Mesothelial cell of epicardium (in vitro differentiated cells): ENCODE measurements at regions not wholly inside any gene's neighbourhood (a gene's known extent, or its start where the extent isn't known, plus 50 kb on each side); places are given as distances from the start of the nearest gene placed in this dataset.

Experiments
- DNase-seq, 2 experiments: peaks; one replicate each; pipeline ENCODE4 v3.0.0; 2021; ENCODE audit warnings: low spot score in 2 of 2; ENCODE audit not compliant: unreplicated experiment in 2 of 2
- H3K27ac Mint-ChIP-seq: 2 replicates; pipeline ENCODE4 v1.8.0; 2021; ENCODE audit warnings: mixed read lengths
- H3K27me3 Mint-ChIP-seq: 2 replicates; pipeline ENCODE4 v1.8.0; 2021; ENCODE audit warnings: low read depth, mixed read lengths
- H3K36me3 Mint-ChIP-seq: 2 replicates; pipeline ENCODE4 v1.8.0; 2021; ENCODE audit warnings: mixed read lengths
- H3K4me1 Mint-ChIP-seq: 2 replicates; pipeline ENCODE4 v1.8.0; 2021; ENCODE audit warnings: mixed read lengths
- H3K4me3 Mint-ChIP-seq: 2 replicates; pipeline ENCODE4 v1.8.0; 2021; ENCODE audit warnings: mild to moderate bottlenecking, moderate library complexity, mixed read lengths
- H3K9me3 Mint-ChIP-seq: 2 replicates; pipeline ENCODE4 v1.8.0; 2021; ENCODE audit warnings: mixed read lengths
- TF ChIP-seq, protein P1 (sequence below): fragments of 200-600 bp; sonication (generic); IDR thresholded peaks from one replicate; pipeline ENCODE4 v1.5.0; 2021; ENCODE audit warnings: antibody characterized with exemption; ENCODE audit not compliant: unreplicated experiment

- H3K27me3 Mint-ChIP-seq: no peaks in the 10 kb centered on the region
- no peak overlapping the region for H3K4me3 Mint-ChIP-seq
- no peaks in the 10 kb centered on the region for H3K4me1 Mint-ChIP-seq
- no peaks in the 10 kb centered on the region for H3K9me3 Mint-ChIP-seq
- no peaks in the 10 kb centered on the region for H3K36me3 Mint-ChIP-seq
- TF ChIP-seq, protein P1, sequence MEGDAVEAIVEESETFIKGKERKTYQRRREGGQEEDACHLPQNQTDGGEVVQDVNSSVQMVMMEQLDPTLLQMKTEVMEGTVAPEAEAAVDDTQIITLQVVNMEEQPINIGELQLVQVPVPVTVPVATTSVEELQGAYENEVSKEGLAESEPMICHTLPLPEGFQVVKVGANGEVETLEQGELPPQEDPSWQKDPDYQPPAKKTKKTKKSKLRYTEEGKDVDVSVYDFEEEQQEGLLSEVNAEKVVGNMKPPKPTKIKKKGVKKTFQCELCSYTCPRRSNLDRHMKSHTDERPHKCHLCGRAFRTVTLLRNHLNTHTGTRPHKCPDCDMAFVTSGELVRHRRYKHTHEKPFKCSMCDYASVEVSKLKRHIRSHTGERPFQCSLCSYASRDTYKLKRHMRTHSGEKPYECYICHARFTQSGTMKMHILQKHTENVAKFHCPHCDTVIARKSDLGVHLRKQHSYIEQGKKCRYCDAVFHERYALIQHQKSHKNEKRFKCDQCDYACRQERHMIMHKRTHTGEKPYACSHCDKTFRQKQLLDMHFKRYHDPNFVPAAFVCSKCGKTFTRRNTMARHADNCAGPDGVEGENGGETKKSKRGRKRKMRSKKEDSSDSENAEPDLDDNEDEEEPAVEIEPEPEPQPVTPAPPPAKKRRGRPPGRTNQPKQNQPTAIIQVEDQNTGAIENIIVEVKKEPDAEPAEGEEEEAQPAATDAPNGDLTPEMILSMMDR: no peak
- DNase-seq: no peak
- no peak overlapping the region for H3K27ac Mint-ChIP-seq
Observed at GRCh38 chr4:166386491-166387360, 513.7 kb downstream of the TLL1 start.

DNA sequence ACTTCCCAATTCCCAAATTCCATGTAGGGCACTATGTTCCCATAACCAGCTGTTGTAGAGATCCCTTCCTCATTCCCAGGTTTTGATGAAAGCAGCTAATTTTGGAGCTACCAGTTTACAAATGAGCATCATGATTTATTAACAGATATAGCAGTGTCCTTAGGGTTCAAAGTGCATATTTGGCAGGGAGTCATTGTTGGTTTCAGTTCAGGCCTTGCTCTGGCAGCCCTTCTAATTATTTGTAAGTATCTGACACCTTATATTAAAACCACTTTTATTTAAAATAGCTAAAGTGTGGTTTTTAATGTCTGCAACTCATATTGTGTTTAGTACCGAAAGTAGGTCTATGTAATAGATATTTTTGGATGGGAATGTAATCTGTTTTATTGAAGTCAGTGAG is 518.5 kb downstream of the TLL1 start:
- H3K27me3 Mint-ChIP-seq: no peaks in the 10 kb centered on the region
- no peaks in the 10 kb centered on the region for H3K9me3 Mint-ChIP-seq
- H3K27ac Mint-ChIP-seq: no peak overlapping the region
- DNase-seq: no peak
- H3K4me1 Mint-ChIP-seq: no peaks in the 10 kb centered on the region
- TF ChIP-seq, protein P1: no peak
- no peak overlapping the region for H3K4me3 Mint-ChIP-seq
- no peaks in the 10 kb centered on the region for H3K36me3 Mint-ChIP-seq

- no peak overlapping the region for H3K27ac Mint-ChIP-seq
- no peak overlapping the region for H3K4me3 Mint-ChIP-seq
- no peak for DNase-seq
- TF ChIP-seq, protein P1: no peak
- no peaks in the 10 kb centered on the region for H3K4me1 Mint-ChIP-seq
- no peaks in the 10 kb centered on the region for H3K36me3 Mint-ChIP-seq
- no peaks in the 10 kb centered on the region for H3K27me3 Mint-ChIP-seq
- no peaks in the 10 kb centered on the region for H3K9me3 Mint-ChIP-seq
Observed at GRCh38 chr4:166399021-166399420, 526.0 kb downstream of the TLL1 start.

DNA sequence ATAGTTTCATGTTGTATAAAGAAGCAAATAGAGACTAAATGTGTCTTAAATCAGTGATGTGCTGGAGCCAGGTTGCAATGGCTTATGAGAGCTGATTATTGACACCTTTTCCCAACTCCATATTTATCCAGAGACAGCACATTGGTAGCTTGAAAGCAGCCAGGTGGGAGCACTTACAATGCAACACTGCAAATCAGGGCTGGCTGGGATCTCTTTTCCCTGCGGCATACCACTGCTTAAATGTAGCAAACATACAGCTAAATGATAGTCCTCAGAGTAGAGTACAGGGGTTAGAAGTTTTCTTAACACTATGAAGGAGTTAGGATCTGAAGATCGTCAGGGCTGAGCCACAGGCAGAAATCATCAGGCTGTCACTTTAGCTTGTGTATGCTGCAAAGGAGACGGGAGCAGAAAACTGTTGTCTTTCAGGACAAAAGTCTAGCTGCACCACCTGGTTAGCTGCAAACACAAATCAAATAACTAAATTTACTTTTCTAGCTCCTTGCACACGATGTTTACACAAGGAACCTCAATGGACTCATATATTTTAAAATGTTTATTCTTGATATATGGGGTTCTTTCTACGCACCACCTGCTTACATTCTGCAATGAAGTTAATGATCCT is 527.3 kb downstream of the TLL1 start:
- Mint-ChIP-seq H3K4me1 (no peaks in the 10 kb centered on the region), H3K36me3 (no peaks in the 10 kb centered on the region), H3K27ac (no peak overlapping the region), H3K4me3 (no peak overlapping the region), H3K27me3 (peaks cover 3% of the 10 kb centered on the region), H3K9me3 (no peaks in the 10 kb centered on the region)
- DNase-seq: no peak
- TF ChIP-seq, protein P1: no peak

- Mint-ChIP-seq H3K36me3 (peaks cover 2% of the 10 kb centered on the region), H3K4me3 (no peak overlapping the region), H3K27ac (no peak overlapping the region), H3K4me1 (peaks cover 4% of the 10 kb centered on the region), H3K27me3 (no peaks in the 10 kb centered on the region), H3K9me3 (peaks cover 27% of the 10 kb centered on the region)
- TF ChIP-seq, protein P1: no peak
- DNase-seq: no peak
Observed at GRCh38 chr4:166413356-166413755, 540.3 kb downstream of the TLL1 start.
